ENCODE measurements at regions not wholly inside any gene's neighbourhood (a gene's known extent, or its start where the extent isn't known, plus 50 kb on each side); places are given as distances from the start of the nearest gene placed in this dataset.

DNA sequence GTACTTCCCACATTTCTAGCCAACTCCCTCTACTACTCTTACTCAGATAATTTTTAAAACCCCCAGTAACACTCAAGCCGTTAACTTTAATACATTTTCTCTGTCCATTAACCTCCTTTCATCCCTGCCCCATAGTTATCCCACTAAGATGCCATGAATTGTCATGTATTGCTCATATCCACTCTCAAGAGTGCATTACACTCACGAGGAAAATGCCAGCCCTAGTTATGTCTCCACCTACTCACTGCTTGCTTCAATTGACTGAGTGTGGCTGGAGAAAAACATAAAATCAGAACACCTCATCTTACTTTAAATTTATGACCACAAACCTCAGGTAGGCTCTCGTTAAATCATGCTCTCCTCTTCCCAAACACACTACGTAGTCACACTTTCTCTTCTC lies 324.1 kb upstream of the NPSR1 start:
- TF ChIP-seq, protein P1, sequence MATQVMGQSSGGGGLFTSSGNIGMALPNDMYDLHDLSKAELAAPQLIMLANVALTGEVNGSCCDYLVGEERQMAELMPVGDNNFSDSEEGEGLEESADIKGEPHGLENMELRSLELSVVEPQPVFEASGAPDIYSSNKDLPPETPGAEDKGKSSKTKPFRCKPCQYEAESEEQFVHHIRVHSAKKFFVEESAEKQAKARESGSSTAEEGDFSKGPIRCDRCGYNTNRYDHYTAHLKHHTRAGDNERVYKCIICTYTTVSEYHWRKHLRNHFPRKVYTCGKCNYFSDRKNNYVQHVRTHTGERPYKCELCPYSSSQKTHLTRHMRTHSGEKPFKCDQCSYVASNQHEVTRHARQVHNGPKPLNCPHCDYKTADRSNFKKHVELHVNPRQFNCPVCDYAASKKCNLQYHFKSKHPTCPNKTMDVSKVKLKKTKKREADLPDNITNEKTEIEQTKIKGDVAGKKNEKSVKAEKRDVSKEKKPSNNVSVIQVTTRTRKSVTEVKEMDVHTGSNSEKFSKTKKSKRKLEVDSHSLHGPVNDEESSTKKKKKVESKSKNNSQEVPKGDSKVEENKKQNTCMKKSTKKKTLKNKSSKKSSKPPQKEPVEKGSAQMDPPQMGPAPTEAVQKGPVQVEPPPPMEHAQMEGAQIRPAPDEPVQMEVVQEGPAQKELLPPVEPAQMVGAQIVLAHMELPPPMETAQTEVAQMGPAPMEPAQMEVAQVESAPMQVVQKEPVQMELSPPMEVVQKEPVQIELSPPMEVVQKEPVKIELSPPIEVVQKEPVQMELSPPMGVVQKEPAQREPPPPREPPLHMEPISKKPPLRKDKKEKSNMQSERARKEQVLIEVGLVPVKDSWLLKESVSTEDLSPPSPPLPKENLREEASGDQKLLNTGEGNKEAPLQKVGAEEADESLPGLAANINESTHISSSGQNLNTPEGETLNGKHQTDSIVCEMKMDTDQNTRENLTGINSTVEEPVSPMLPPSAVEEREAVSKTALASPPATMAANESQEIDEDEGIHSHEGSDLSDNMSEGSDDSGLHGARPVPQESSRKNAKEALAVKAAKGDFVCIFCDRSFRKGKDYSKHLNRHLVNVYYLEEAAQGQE (IDR thresholded peaks at IDR 0.05; ENCODE audit: unreplicated experiment) = no peak
- TF ChIP-seq EZH2phosphoT487 (IDR thresholded peaks at IDR 0.05; ENCODE audit: unreplicated experiment) (no peak), EZH2 (IDR thresholded peaks at IDR 0.05; ENCODE audit: low read depth, unreplicated experiment) (no peak), ZNF331 (CRISPR knock-in tag; IDR thresholded peaks at IDR 0.05; ENCODE audit: low read depth) (no peak)
- TF ChIP-seq, protein P2, sequence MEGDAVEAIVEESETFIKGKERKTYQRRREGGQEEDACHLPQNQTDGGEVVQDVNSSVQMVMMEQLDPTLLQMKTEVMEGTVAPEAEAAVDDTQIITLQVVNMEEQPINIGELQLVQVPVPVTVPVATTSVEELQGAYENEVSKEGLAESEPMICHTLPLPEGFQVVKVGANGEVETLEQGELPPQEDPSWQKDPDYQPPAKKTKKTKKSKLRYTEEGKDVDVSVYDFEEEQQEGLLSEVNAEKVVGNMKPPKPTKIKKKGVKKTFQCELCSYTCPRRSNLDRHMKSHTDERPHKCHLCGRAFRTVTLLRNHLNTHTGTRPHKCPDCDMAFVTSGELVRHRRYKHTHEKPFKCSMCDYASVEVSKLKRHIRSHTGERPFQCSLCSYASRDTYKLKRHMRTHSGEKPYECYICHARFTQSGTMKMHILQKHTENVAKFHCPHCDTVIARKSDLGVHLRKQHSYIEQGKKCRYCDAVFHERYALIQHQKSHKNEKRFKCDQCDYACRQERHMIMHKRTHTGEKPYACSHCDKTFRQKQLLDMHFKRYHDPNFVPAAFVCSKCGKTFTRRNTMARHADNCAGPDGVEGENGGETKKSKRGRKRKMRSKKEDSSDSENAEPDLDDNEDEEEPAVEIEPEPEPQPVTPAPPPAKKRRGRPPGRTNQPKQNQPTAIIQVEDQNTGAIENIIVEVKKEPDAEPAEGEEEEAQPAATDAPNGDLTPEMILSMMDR (conservative IDR thresholded peaks at IDR 0.05; ENCODE audit: low read depth in 2 of 2) = no peak

Measured in GM23338 (cell line).